HG03571 (cell line): ENCODE measurements at regions not wholly inside any gene's neighbourhood (a gene's known extent, or its start where the extent isn't known, plus 50 kb on each side); places are given as distances from the start of the nearest gene placed in this dataset.

ENCODE experiments used
- ATAC-seq: cut with Tn5 transposase; IDR thresholded peaks from one replicate; pipeline ENCODE4 v1.9.1; 2021; ENCODE audit not compliant: unreplicated experiment

- ATAC-seq, result no peak
Measured at GRCh38 chr9:117548556-117548955, 133.7 kb upstream of the ASTN2 start.

GRCh38 chr9:117547904-117548303 is 133.0 kb upstream of the ASTN2 start:
- ATAC-seq, result no peak

- ATAC-seq, result no peak
Measured at GRCh38 chr9:117546894-117547678, 132.2 kb upstream of the ASTN2 start.

- ATAC-seq, result no peak
Measured at GRCh38 chr9:117545846-117546245, 131.0 kb upstream of the ASTN2 start.

GRCh38 chr9:117543089-117543488 is 128.2 kb upstream of the ASTN2 start:
- no peak for ATAC-seq

GRCh38 chr9:117542021-117542420 is 127.2 kb upstream of the ASTN2 start:
- ATAC-seq, result no peak

- no peak for ATAC-seq
Measured at GRCh38 chr9:117541181-117541580, 126.3 kb upstream of the ASTN2 start.

GRCh38 chr9:117535973-117536372 is 121.1 kb upstream of the ASTN2 start:
- ATAC-seq, result no peak

- ATAC-seq, result no peak
Measured at GRCh38 chr9:117535434-117535833, 120.6 kb upstream of the ASTN2 start.

- ATAC-seq, result no peak
Measured at GRCh38 chr9:117528225-117528624, 113.4 kb upstream of the ASTN2 start.

GRCh38 chr9:117526674-117527073 is 111.8 kb upstream of the ASTN2 start:
- ATAC-seq, result no peak

GRCh38 chr9:117523531-117524153 is 108.8 kb upstream of the ASTN2 start:
- ATAC-seq, result no peak

- no peak for ATAC-seq
Measured at GRCh38 chr9:117521293-117521692, 106.4 kb upstream of the ASTN2 start.

GRCh38 chr9:117516676-117517632 is 102.1 kb upstream of the ASTN2 start:
- ATAC-seq, result no peak

GRCh38 chr9:117511852-117512481 is 97.1 kb upstream of the ASTN2 start:
- ATAC-seq, result no peak

GRCh38 chr9:117496307-117496706 is 81.5 kb upstream of the ASTN2 start:
- no peak for ATAC-seq

- ATAC-seq, result no peak
Measured at GRCh38 chr9:117494401-117495090, 79.7 kb upstream of the ASTN2 start.

GRCh38 chr9:117492476-117492875 is 77.6 kb upstream of the ASTN2 start:
- ATAC-seq, result no peak

- no peak for ATAC-seq
Measured at GRCh38 chr9:117491491-117491890, 76.6 kb upstream of the ASTN2 start.

GRCh38 chr9:117490199-117490598 is 75.3 kb upstream of the ASTN2 start:
- no peak for ATAC-seq
